ENCODE measurements at regions not wholly inside any gene's neighbourhood (a gene's known extent, or its start where the extent isn't known, plus 50 kb on each side); places are given as distances from the start of the nearest gene placed in this dataset.

DNA sequence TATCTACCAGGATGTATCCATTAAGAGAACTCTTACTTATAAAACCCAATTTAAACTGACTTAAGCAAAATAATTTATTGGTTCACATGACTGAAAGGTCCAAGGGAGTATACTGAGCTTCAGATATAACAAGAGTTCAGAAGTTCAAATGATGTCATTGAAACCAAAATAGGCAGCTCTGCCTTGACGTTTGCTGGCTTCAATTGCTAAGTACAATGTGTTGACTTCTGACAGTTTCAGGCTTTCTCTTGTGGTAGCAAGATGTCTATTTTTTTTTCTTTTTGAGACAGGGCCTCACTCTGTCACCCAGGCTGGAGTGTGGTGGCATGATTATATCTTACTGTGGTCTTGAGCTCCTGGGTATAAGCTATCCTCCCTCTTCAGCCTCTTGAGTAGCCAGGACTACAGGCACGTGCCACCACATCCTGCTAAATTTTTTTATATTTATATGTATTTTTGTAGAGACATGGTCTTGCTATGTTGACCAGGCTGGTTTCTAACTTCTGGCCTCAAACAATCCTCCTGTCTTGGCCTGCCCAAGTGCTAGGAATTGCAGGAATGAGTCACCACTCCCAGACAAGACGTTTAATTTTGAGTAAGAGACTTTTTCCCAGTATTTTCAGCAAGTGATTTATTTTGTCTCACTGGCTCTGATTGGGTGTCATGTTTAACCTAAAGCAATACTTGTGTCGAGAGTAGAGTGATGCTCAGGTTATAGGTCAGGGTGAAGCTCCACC lies 184.8 kb downstream of the NR4A2 start:
- no peak for FAIRE-seq
- no peak overlapping the region for H3K4me2 ChIP-seq (ENCODE audit: insufficient read depth in 1 of 2, low read depth in 2 of 2, low read length in 2 of 2)

More for the DNA sequence above, 184.8 kb downstream of the NR4A2 start:
- Histone ChIP-seq H2BK15ac (ENCODE audit: low read length) (no peak overlapping the region), H3K18ac (ENCODE audit: extremely low read depth, low read length) (no peak overlapping the region), H3K23me2 (ENCODE audit: low read depth, low read length) (no peaks in the 10 kb centered on the region), H3K4me3 (ENCODE audit: extremely low read depth in 1 of 4, insufficient read depth in 2 of 4, low read depth in 3 of 4, low read length in 4 of 4) (no peak overlapping the region), H2AK5ac (ENCODE audit: low read depth, low read length) (no peak overlapping the region), H4K91ac (replicated peaks; ENCODE audit: insufficient read length, low read length) (no peak overlapping the region), H3K4ac (replicated peaks; ENCODE audit: insufficient read length, low read depth, low read length) (no peak overlapping the region), H3K56ac (replicated peaks; ENCODE audit: insufficient read length, low read depth, low read length) (no peak overlapping the region), H3K9me3 (ENCODE audit: insufficient read depth in 2 of 2, low read depth in 1 of 2, low read length in 1 of 2) (0 out of 4 replicates have a peak, but pooled peaks cover 0 to 3% of the 10 kb centered on the region in 2 experiments), H2BK120ac (replicated peaks; ENCODE audit: low read depth, low read length) (no peak overlapping the region), H3K27me3 (replicated peaks in 1 of 4; ENCODE audit: control insufficient read depth in 3 of 4, extremely low read depth in 1 of 4, insufficient read depth in 3 of 4, low read length in 3 of 4) (no peaks in the 10 kb centered on the region), H4K8ac (ENCODE audit: extremely low read depth, insufficient read depth, low read length) (no peak overlapping the region), H2BK5ac (ENCODE audit: low read depth, low read length) (no peak overlapping the region), H3K4me1 (replicated peaks in 1 of 4; ENCODE audit: control insufficient read depth in 3 of 4, insufficient read depth in 4 of 4, low read length in 3 of 4) (no peaks in the 10 kb centered on the region), H2BK20ac (ENCODE audit: low read length) (no peak overlapping the region), H3K79me1 (ENCODE audit: low read depth, low read length) (no peaks in the 10 kb centered on the region), H3K36me3 (ENCODE audit: control insufficient read depth in 2 of 4, insufficient read depth in 4 of 4, low read length in 3 of 4) (no peaks in the 10 kb centered on the region), H3K9ac (replicated peaks in 1 of 4; ENCODE audit: extremely low read depth in 1 of 4, low read depth in 3 of 4, low read length in 3 of 4) (no peak overlapping the region), H2BK12ac (ENCODE audit: low read depth, low read length) (no peak overlapping the region), H3K27ac (ENCODE audit: low read depth, low read length) (no peak overlapping the region), H4K5ac (ENCODE audit: insufficient read length, low read depth, low read length) (no peak overlapping the region), H4K20me1 (replicated peaks in 1 of 2; ENCODE audit: control insufficient read depth in 1 of 2, insufficient read depth in 2 of 2, low read length in 2 of 2) (no peaks in the 10 kb centered on the region), H3K79me2 (ENCODE audit: control insufficient read depth in 1 of 2, insufficient read depth in 2 of 2, low read length in 2 of 2) (no peaks in the 10 kb centered on the region), H3K23ac (ENCODE audit: insufficient read length) (no peak overlapping the region), H2AFZ (ENCODE audit: low read length) (no peak overlapping the region), H3K14ac (ENCODE audit: insufficient read length) (no peak overlapping the region)
- no peak for DNase-seq (ENCODE audit: low read depth in 1 of 2, low spot score in 2 of 2)
- CTCF ChIA-PET (ENCODE audit: partially characterized antibody), result interaction anchor here (0.6 to 2.9 kb wide), 5 partner anchors 10 to 47 kb away, joined by 3 to 15 read pairs (median 3); no protein-coding TSS in a partner anchor
- TF ChIP-seq GTF2F1 (IDR thresholded peaks at IDR 0.05; ENCODE audit: borderline replicate concordance, low read depth, low read length) (no peak), POLR2AphosphoS5 (IDR thresholded peaks at IDR 0.05; ENCODE audit: low read depth, low read length) (no peak), SRF (IDR thresholded peaks at IDR 0.05; ENCODE audit: low read depth, low read length) (no peak), SIRT6 (IDR thresholded peaks at IDR 0.05; ENCODE audit: low read length) (no peak), CBX8 (IDR thresholded peaks at IDR 0.05; ENCODE audit: borderline replicate concordance, low read depth, low read length) (no peak), CBX5 (IDR thresholded peaks at IDR 0.05; ENCODE audit: low read depth, low read length) (no peak), TBP (IDR thresholded peaks at IDR 0.05; ENCODE audit: low read depth, low read length) (no peak), TEAD4 (IDR thresholded peaks at IDR 0.05; ENCODE audit: low read depth, low read length) (no peak), BRCA1 (IDR thresholded peaks at IDR 0.05; ENCODE audit: low read depth, low read length) (no peak), SP4 (IDR thresholded peaks at IDR 0.05; ENCODE audit: low read length) (no peak)
- 92% methylated on average over 4 of the region's 4 CpGs; no CpG with 5 or more reads in 1 of the 2 experiments for WGBS, 2 experiments (ENCODE audit: extremely low coverage in 1 of 2, insufficient coverage in 1 of 2, insufficient read length in 1 of 2, insufficient replicate concordance in 2 of 2, low coverage in 1 of 2, low lambda C conversion rate in 2 of 2, missing lambda C conversion rate in 1 of 2)
- POLR2A ChIA-PET (ENCODE audit: partially characterized antibody), result interaction anchor here (1.4 kb wide), 1 partner anchor 13 kb away, joined by 3 read pairs; no protein-coding TSS in a partner anchor

Measured in H1 (cell line).